Astrocyte of the cerebellum (primary cell): ENCODE measurements at regions not wholly inside any gene's neighbourhood (a gene's known extent, or its start where the extent isn't known, plus 50 kb on each side); places are given as distances from the start of the nearest gene placed in this dataset.

Experiments used
- DNase-seq: peaks from one replicate; pipeline ENCODE4 v3.0.0-alpha.2; 2011; ENCODE audit warnings: low read depth
- H3K4me3 ChIP-seq: 2 replicates; pipeline ENCODE4 v1.5.1; 2011; ENCODE audit warnings: mild to moderate bottlenecking, low read depth, low read length, moderate library complexity
- in situ Hi-C: cut with HindIII; loops from 2 replicates; pipeline ENCODE4 v1.10.0; 2017; ENCODE audit warnings: low sequenced_read_pairs
- TF ChIP-seq, protein P1 (sequence below): IDR thresholded peaks from 2 replicates; pipeline ENCODE4 v1.5.1; 2012; ENCODE audit warnings: low read length, low read depth, moderate library complexity, mild to moderate bottlenecking; ENCODE audit errors: missing control alignments

DNA sequence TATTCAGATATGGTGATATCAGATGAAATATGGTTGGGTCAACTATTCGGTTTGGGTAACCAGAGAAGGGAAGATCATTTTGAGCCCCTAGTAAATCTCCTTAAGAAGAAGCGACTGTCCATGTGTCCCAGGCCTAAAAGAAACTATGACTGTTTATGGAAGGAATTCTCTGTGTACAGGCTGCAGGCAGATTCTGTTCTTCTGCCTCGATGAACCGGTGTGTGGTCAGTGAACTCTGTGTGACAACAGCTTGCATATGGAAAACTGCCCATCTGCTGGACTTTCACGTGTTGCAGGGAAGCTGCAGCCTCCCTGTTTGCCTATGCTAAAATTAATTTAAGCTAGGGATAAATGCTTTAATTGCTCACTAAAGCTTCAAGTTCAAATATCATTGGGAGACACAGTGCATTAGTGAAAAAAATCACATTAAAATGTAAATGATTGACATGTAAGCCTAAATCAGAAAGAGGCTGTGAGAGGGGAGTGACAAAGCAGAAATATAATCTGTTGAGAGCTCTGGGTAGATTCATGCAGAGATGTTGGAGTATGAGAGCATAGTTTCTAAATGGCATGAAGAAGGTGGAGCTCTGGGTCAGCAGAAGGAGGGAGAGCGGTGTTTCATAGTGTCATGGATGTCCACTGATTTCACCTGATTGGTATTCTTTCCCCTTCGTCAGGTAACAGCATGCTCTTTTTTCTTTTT, 65.4 kb upstream of the PFN2 start:
- in situ Hi-C loops = no loop called here
- TF ChIP-seq, protein P1, sequence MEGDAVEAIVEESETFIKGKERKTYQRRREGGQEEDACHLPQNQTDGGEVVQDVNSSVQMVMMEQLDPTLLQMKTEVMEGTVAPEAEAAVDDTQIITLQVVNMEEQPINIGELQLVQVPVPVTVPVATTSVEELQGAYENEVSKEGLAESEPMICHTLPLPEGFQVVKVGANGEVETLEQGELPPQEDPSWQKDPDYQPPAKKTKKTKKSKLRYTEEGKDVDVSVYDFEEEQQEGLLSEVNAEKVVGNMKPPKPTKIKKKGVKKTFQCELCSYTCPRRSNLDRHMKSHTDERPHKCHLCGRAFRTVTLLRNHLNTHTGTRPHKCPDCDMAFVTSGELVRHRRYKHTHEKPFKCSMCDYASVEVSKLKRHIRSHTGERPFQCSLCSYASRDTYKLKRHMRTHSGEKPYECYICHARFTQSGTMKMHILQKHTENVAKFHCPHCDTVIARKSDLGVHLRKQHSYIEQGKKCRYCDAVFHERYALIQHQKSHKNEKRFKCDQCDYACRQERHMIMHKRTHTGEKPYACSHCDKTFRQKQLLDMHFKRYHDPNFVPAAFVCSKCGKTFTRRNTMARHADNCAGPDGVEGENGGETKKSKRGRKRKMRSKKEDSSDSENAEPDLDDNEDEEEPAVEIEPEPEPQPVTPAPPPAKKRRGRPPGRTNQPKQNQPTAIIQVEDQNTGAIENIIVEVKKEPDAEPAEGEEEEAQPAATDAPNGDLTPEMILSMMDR = no peak
- no peak overlapping the region for H3K4me3 ChIP-seq
- DNase-seq = no peak

DNA sequence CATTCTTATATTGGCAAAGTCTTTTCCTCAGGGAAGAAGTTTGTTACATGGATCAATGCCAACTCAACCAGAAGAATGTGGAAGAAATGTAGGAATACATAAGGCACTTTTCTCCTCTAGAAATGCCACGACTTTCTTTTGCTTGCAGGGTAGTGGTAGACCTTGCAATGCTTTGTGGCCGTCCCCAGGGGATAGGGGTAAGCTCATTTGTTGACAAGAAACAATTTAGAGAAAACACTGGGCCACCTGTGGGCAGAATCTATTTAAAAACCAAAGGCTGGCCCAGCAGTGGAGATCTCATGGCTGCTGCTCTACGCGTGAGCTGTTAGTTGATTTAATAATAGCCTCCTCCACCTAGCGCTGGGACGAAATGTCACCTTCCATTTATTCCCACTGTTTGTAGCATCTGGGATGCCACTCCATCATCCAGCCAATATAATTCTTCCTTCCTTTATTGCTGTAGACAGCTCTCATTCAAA, 64.6 kb upstream of the PFN2 start:
- DNase-seq = no peak
- TF ChIP-seq, protein P1 = no peak
- in situ Hi-C loops = no loop called here
- no peak overlapping the region for H3K4me3 ChIP-seq

DNA sequence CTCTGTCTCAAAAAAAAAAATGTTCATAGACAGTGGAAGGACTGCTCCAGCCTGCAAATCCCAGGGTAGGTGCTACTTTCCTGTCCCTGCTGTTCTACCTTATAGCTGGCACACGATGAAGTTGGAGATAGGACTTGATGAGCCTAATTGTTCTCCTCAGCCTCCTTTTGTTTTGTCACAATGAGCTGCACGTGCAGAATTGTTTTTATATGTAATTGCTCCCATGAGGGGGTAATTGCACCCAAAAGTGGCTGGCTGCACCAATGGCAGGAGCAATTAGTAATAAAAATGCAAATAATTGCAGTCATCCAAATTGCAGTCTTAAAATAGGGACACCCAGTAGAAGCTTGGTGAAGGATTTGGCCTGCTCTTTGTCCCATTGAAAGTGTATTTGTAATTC, 63.0 kb upstream of the PFN2 start:
- no peak overlapping the region for H3K4me3 ChIP-seq
- no peak for DNase-seq
- TF ChIP-seq, protein P1 = no peak
- in situ Hi-C loops = no loop called here

DNA sequence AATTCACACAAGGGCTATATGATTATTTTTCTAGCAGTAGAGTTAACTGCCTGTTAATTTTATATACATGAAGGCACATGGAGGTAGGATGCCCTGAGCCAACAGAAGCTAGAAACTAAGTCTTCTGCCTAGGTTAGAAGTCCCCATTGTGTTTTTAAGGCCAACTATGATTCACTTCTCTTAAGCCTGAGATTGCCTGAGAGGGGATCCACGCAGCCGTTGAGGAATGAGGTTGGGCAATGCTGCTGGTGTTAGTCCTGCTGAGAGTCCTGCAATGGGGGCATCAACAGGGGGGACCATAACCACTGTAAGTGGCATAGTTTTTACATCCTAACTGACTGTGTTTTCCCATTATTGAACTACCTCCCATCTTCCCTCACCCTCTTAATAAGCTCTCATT, 60.1 kb upstream of the PFN2 start:
- in situ Hi-C loops = no loop called here
- no peak overlapping the region for H3K4me3 ChIP-seq
- TF ChIP-seq, protein P1 = no peak
- no peak for DNase-seq

DNA sequence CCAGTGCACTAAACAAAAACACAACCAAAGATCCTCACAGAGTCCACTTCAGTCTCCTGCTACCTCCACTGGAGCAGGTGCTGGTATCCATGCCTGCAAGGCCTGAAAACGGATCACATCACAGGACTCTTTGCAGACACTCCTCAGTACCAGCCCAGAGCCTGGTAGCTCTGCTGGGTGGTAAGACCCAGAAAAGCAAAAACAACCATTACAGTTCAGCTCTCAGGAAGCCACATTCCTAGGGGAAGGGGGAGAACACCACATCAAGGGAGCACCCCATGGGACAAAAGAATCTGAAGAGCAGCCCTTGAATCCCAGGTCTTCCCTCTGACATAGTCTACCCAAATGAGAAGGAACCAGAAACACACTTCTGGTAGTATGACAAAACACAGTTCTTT, 52.5 kb upstream of the PFN2 start:
- H3K4me3 ChIP-seq = no peak overlapping the region
- TF ChIP-seq, protein P1 = no peak
- in situ Hi-C loops = no loop called here
- no peak for DNase-seq

DNA sequence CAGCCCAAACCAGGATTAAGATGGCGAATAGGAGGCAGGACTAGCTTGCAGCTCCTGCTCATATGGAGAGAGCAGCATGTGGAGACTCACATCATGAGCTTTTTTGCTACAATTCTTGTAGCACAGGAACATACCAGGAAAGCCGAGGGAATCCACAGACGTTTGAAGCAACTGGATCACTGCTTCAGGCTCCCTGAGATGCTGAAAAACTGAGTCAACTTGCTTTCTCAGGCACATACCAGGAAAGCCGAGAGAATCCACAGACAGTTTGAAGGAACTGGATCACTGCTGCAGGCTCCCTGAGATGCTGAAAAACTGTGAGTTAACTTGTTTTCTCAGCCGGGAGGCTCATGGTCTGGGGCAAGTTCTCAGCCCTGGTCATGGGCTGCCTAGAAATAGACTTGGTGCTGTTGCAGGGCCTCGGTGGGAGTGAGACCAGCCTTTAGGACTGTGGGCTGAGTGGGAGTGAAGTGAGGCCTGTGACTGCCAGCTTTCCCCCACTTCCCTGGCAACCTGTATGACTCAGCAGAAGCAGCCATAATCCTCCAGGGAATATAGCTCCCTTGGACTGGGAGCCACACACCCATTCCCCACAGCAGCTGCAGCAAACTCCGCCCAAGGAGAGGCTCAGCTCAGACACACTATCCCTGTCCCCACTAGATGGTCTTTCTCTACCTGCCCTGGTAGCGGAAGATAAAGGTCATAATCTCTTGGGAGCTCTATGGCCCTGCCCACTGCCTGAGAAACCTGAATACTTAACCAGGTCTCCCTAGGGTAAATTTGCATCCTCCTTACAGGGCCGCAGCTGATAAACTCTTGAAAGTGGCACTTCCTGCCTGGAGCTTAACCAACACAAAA, 51.9 kb upstream of the PFN2 start:
- TF ChIP-seq, protein P1 = no peak
- no peak overlapping the region for H3K4me3 ChIP-seq
- DNase-seq = no peak
- in situ Hi-C loops = no loop called here
